Hippocampal formation (tissue), 2 donors: ENCODE measurements at regions not wholly inside any gene's neighbourhood (a gene's known extent, or its start where the extent isn't known, plus 50 kb on each side); places are given as distances from the start of the nearest gene placed in this dataset.

Experiments used
- DNase-seq, 2 donors: peaks; one replicate each; lab custom pipeline; 2025; lab: John Stamatoyannopoulos, UW

DNA sequence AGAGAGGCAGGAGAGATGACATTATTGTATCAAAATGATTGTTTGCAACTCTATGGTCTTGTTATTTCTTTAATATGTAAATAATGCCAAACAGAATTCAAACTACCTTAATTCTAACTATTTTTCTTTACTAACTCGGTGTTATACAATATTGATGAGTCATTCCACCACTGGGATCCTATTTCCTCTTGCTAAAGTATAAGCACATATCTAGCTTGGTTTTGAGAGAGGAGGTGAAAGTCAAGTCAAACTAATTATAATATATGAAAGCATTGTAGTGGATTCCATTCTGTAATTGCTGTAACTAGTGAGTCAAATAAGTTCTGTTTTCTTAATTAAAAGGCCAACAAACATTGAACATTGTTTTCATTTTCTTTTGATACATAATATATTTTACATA lies 837.6 kb downstream of the PDHA2 start:
- no peak for DNase-seq

DNA sequence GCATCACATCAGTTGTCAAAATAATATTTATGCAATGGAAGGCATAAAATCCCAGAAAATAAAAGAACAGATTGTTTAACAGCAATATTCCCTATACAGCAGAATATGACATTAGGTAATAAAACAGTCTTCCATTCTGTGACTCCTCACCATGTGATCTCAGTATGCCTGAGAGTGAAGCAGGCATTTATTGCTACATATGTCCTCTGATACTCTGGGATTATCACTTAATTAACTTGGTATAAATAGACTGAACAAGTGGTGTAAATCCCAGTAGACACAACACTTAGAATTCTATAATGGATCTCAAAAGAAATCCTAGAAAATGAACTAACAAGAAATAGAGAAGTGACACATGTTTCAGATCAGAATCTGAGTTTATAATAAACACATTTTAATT lies 841.3 kb downstream of the PDHA2 start:
- DNase-seq = no peak

DNA sequence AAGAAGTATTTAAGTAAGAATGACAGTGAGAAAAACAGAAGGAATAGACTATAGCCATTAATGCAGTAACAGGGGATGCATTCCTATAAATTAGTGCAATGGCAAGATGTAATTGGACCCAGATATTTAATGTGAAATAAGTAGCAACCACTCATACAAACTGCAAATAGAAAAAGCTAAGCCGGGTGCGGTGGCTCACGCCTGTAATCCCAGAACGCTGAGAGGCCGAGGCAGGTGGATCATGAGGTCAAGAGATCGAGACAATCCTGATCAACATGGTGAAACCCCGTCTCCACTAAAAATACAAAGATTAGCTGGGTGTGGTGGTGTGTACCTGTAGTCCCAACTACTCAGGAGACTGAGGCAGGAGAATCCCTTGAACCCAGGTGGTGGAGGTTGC lies 845.8 kb downstream of the PDHA2 start:
- no peak for DNase-seq

DNA sequence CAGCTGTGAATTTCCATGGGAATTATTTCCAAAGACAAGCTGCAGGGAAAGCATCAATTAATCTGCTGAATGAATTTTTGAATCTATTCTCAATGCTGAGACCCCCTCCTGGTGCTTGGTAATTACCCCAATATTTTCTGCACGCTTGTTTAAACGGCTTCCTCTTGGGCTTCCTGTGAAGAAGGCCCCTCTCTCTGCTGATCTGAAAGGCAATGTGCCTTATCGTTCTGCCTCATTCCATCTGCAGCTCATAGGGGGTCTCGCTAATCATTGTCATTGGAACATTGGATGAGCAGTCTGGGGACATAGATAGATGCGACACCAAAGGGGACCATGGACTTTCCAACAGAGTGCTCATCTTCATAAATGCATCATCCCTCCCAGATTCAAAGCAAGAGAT lies 851.6 kb downstream of the PDHA2 start:
- DNase-seq = no peak

DNA sequence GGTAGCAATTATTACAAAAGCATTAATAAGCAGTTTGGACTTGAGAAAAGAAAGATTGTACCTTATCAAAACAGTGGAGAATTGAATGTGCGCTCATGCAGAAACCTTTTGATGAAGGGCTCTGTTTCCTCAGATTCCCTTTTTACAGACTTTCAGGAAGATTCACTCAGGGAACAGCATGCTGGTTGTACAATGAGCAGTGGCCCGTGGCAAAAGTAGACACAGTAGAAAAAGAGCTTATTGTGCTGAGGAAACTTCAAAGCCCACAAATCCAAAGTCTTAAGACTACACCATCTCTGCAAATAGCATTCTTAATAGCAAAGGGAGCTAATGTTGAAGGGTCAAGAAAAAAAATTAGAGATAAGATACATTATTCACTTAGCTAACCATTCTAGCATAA lies 858.9 kb downstream of the PDHA2 start:
- no peak for DNase-seq

DNA sequence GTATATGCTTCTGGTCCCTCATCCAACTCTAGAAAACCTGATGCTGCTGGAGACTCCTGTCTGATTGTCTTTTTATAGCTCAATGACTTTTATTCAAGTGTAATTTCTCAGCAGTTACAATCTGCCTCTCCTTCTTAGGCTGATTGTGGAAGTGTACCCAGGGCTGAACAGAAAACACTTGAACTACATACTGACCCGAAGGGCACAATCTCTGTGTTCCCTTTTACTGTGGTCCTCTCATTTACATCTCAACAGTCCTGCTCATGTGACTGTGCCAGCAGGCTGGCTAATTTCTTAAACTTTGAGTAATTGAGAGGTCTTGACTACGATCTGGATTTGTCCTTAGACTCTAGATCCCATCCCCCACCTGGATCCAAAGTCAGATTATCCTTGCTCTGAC lies 863.4 kb downstream of the PDHA2 start:
- no peak for DNase-seq

DNA sequence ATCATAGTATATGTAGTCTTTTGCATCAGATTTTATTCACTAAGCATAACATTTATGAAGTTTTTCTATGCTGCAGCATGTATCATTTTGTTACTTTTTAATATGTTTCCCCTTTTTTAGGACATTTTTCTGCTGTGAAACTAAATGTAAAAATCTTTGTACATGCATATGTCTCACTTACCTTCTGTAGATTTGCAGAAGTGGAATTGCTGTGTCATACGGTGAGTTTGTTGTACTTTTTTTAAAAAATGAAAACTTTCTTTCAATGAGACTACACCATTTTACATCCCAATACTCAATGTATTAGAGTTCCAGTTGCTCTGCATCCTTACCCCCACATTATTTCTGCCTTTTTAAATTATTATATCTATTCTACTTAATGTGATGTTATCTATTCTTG lies 868.9 kb downstream of the PDHA2 start:
- no peak for DNase-seq

DNA sequence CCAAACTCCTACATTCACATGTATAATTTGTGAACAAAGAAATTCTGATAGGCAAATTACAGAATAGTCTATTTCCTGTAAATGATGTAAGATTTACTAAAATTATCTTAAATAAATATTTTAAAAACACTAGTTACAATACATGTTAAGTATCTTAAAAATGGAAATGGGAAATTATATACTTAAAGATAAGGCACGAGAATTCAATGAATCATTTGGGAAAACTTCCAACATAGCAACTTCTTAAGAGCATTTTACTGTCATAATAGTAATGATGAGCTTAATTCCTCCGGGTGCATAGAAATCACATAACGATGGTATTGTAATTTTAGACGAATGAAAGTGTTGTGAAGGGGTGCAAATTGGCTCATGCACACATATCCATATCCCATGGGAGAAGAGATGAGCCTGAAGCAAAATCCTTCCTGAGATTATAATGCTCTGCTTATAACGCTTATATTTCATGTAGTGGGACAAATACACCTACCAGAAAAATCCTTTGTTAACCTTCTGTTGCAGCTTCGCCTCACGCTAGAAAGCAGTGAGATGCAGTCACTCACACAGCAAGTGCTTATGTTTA lies 873.5 kb downstream of the PDHA2 start:
- DNase-seq = no peak

DNA sequence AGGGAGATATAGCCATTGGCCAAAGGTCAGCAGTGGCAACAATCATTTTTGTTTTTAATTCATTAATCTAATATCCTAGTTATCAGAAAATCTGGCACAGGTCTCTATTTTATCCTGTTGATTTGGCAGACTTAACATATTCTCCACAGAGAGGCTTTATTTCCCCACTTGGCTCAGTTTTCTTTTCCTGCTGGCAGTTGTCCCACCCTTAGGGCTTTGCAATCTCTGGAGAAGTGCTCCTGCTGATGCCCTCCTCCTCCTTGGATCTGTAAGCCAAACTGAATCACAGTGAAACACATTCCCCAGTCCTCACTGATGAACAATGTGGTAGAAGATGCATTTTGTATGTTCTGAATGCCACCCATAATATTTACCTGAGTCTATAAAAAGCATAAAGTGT lies 889.7 kb downstream of the PDHA2 start:
- DNase-seq = no peak

DNA sequence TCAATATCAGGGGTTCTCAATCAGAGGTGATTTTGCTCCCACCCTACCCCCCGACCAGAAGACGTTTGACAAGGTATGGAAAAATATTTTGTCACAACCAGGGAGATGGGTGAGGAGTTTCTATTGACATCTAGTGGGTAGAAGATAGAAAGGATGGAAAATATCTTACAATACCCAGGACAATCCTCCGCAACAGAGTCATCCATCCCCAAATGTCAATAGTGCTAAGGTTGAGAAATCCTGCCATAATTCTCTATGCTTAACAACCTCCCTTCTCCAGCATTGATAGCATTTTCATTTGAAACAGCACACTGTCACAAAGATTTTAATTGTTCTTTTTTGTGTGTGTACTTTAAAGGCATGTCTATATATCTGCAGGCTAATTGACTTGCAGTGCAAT lies 890.5 kb downstream of the PDHA2 start:
- no peak for DNase-seq

DNA sequence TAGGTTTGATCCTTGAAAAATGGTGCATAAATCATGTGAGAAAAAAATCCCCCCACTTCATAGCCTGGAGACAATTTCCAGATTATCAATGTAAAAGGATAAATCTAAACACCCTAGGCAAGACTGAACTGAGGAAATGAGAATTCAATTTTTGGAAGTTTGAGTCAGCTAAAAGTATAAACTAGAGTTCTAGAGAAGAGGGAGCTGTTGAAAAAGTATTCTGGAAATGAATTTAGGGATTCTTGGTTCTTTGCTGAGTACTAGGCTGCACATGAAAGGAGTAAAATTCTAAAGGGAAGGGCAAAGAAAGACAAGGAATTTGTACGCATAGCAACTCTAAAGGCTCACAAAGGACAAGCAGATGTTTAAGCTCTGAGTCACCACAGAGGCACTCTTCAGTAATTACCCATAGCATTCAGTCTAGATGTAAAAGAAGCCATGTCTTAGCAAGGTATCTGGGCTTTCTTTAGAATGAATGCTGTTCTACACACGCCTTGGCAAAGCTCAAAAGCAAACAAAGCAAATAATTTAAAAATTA lies 896.5 kb downstream of the PDHA2 start:
- no peak for DNase-seq

DNA sequence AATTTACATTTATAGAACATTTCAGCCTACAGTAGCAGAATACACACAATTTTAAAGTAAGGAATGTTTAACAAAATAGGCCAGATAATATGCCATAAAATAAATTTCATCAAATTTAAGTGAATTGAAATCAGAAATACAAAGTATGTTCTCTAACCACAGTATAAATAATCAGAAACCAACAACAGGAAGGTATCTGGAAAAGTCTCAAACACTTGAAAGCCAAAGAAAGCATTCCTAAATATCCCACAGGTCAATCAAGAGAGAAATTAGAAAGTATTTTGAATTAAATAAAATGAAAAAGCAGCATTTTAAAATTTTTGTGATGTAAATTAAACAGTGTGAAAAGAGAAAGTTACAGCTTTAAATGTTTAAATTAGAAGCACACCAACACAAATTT lies 899.2 kb downstream of the PDHA2 start:
- DNase-seq = no peak

DNA sequence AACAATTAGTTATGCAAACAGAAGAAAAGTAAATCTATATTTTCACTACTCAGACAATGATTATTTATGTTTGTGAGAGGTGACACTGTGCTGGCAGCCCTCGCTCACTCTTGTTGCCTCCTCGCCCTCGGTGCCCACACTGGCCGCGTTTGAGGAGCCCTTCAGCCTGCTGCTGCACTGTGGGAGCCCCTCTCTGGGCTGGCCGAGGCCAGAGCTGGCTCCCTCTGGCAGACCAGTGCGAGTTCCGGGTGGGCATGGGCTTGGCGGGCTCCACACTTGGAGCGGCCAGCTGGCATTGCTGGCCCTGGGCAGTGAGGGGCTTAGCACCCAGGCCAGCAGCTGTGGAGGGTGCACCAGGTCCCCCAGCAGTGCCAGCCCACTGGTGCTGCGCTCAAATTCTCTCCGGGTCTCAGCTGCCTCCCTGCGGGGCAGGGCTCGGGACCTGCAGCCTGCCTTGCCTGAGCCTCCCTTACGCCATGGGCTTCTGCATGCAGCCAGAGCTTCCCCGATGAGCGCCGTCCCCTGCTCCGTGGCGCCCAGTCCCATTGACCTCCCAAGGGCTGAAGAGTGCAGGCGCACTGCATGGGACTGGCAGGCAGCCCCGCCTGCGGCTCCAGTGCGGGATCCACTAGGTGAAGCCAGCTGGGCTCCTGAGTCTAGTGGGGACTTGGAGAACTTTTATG lies 902.6 kb downstream of the PDHA2 start:
- DNase-seq = no peak

DNA sequence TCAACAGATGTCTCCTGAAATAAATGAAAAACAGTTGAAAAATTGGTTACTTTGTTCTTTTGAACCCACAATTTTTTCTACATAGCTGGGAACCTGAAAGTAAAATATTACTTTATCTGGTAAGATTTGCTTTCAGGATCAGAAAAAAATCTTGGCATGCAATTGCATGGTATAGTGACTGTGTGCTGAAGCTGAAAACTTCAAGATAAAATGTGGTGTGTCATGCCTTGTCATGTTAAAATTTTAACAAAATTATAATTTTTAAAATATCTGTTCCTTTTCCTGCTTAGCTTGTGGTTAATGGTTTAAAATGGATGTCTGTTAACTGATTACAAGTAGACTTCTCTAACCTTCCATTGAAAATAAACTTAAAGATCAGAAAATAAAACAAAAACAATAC lies 904.8 kb downstream of the PDHA2 start:
- no peak for DNase-seq

DNA sequence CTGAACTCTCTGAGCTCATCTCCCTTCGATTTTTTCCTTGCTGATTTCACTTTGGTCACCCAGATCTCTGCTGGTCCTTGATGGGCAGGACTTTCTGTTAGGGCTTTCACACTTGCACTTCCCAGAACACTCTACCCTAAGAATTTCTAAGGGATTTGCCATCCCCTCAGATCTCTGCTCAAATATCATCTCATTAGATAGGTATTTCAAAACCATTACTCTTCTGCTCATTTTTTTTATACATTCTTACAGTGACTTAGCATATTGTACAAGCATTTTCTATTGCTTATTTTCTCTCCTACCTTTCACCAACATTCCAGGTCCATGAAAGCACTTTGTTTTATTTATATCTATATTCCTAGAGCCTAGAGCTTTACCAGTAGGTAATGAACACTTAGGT lies 913.3 kb downstream of the PDHA2 start:
- DNase-seq = no peak

DNA sequence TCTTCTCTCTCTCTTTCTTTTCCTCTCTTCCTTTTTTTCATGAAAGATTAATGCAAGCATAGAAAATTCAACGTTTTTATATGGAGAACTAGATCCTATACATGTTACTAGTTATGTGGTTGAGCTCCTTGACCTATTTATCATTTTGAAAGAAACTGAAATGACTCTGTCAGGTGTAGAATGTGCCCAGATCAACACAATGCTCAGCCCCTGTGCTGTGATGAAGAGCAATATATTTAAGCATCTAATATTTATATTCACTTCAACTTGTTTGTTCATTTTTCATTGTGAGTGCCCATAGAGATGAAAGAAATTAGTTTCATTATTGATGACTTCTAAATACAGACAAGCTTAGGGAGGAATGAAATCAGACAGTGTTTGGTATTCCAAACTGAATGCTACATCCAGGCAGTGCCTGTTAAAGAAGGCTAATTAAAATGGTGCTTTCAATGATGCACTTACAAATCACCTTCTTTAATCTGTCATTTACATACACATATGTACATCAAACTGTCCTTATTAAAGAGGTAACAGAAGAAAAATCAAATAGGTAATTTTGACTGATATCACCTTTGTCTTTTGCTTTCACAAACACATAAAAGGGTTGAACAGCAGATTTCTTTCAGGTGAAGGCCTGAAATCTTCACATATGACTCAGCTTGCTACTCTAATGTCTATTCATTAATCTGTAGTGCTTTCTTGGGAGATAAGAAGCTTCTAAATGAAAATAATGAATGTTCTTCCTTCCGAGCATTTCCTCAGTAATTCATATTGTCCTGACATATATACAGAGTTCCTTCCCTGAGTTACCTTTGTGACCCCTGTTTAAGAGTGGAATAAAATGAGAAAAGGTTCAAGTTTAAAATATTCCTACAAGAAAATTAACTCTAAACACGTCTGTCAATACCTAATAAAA lies 915.9 kb downstream of the PDHA2 start:
- no peak for DNase-seq

DNA sequence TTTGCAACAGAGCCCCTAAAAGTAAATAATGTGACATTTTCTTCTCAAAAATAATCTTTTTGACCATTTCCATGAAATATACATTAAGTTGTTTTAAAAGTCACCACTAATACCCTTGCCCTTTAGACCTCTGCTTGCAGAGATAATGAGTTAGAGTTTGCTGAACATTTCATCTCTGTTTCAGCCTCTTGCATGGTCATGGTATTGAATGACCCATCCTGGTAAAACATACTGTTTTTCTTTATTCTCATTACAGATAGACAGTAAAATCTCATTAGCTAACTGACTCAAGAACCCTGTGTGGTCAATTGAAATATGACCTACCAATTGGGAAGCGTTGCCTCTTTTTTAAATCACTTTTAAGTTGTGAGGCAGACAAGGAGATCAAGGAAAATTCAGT lies 916.7 kb downstream of the PDHA2 start:
- DNase-seq = no peak

DNA sequence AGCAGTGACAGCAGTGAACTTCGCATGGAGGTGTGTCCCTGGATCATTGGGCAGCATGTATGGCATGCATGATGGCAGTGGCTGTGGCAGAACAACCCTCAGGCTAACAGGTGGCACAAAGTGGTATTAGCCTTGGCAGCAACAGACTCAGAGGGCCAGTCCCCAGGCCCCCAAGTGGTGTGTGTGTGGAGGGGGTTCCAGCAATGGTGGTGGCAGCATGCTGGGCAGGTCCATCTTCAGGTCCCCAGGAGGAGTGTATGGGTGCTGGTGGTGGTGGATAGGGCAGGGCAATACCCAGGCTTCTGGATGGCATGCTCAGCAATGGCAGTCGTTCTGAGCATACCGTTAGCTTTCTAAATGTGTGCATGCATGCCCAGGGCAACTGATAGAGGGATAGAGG lies 923.7 kb downstream of the PDHA2 start:
- DNase-seq = no peak

DNA sequence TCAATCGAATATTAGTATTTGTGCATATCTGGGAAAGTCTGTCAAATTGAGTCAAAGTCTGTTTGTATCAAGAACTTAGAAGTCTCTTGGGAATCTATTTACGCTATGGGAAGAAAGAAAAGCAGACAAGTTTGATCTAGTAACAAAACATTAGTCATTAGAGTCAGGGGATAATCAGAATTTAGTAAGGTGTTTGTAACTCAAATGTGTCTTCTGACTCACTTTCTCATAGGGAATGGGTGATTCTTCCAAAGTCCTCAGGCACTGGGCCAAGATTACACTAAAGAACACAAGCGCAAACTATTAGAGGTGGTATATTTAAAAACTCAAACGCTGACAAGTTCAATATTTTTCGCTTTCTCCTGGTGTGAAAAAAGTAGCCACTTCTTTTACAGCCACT lies 926.5 kb downstream of the PDHA2 start:
- DNase-seq = no peak

DNA sequence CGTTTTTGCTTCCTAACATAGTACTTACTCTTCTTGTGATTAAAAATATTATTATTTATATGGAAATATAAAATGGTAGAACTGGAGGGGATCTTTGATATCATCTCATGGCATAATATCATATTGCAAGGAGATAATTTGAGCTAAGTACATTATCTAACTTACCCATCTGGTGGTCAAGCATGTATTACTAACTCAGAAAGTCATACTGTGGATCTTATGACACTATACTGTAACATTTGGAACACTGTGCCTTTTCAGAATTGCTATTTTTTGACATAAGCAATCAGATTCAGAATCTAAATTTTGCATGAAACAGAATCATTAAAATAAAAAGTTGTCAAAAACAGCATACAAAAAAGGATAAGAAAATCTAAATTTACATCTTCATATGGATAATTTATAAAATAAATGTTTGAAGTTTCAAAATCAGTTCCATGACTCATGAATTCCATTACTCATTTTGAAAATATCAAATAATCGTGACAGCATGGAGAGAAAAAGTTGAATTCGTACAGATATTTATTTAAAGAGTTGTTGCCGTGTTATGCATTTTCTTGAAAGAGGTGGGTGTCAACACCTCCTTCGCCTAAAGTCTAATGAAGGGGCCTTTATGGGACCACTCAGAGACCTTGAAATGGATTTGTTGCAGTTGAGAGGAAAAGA lies 928.1 kb downstream of the PDHA2 start:
- DNase-seq = no peak

DNA sequence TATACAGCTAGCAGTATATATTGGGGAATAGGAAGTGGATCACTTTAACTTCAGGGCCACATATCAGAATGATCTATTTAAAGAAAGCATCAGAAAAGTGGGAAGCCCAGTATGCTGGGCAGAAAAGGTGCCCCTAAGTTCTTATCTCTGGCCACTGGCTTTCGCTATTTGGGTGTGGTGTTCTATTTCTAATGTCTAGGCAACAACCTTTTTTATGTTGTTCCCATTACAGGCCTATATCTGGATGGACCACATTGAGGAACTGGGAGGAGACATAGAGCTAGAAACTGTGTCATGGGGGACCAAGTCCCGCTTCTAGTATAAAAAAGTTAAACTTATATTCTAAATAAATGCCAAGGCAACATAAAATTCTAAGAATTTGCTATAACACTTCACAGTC lies 935.6 kb downstream of the PDHA2 start:
- no peak for DNase-seq

DNA sequence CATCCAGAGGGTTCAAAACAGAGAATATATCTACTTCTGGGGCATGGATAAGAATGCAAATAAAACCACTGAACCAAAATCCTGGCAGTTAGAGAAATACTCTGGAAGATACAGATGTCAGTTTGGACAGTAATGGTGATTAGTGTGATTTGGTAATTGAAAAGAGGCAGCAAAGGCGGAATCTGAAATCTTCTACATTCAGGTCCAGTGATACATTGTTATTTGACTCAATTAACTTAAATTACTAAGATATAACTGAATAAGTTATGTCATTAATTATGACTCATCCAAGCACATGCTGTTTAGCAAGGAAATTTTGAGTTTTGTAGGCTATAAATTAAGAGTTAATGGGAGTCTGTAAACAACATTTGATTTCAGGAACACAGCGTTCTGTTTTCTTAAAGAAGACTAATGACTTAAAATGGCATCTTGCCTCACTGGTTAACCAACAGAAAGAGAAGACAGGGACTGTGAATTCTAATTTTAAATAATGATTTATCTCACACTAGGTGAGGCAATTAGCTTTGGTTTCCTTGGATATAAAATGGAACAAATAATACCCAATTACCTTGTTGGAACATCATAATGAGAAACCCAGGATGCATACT lies 937.1 kb downstream of the PDHA2 start:
- no peak for DNase-seq
